ENCODE measurements at regions not wholly inside any gene's neighbourhood (a gene's known extent, or its start where the extent isn't known, plus 50 kb on each side); places are given as distances from the start of the nearest gene placed in this dataset.

GRCh38 chr4:138090918-138091676 lies 151.1 kb downstream of the SLC7A11 start:
- no peak for DNase-seq (ENCODE audit: extremely low read depth, low read depth)
- no peak for TF ChIP-seq CTCF (IDR thresholded peaks at IDR 0.05; ENCODE audit: low read depth, low read length)

- peak; percentile 57 for DNase-seq (ENCODE audit: extremely low read depth, low read depth)
- TF ChIP-seq CTCF (IDR thresholded peaks at IDR 0.05; ENCODE audit: low read depth, low read length) = peak; percentile 61
These were observed 151.8 kb downstream of the SLC7A11 start for GRCh38 chr4:138090150-138090917.

- TF ChIP-seq CTCF (IDR thresholded peaks at IDR 0.05; ENCODE audit: low read depth, low read length) = no peak
These were observed 153.5 kb downstream of the SLC7A11 start for GRCh38 chr4:138088449-138089208.

GRCh38 chr4:138087066-138087719 lies 155.0 kb downstream of the SLC7A11 start:
- TF ChIP-seq CTCF (IDR thresholded peaks at IDR 0.05; ENCODE audit: low read depth, low read length) = no peak
- no peak for DNase-seq (ENCODE audit: extremely low read depth, low read depth)

More at GRCh38 chr4:138088449-138089208, 153.5 kb downstream of the SLC7A11 start:
- DNase-seq (ENCODE audit: extremely low read depth, low read depth) = no peak

GRCh38 chr4:138086611-138087041 lies 155.5 kb downstream of the SLC7A11 start:
- no peak for TF ChIP-seq CTCF (IDR thresholded peaks at IDR 0.05; ENCODE audit: low read depth, low read length)
- no peak for DNase-seq (ENCODE audit: extremely low read depth, low read depth)

- DNase-seq (ENCODE audit: extremely low read depth, low read depth) = no peak
- TF ChIP-seq CTCF (IDR thresholded peaks at IDR 0.05; ENCODE audit: low read depth, low read length) = no peak
These were observed 156.3 kb downstream of the SLC7A11 start for GRCh38 chr4:138085736-138086305.
